ENCODE measurements at regions not wholly inside any gene's neighbourhood (a gene's known extent, or its start where the extent isn't known, plus 50 kb on each side); places are given as distances from the start of the nearest gene placed in this dataset.
A peak's percentile ranks its signal among the peaks of the same experiment; 100 is the strongest.

DNA sequence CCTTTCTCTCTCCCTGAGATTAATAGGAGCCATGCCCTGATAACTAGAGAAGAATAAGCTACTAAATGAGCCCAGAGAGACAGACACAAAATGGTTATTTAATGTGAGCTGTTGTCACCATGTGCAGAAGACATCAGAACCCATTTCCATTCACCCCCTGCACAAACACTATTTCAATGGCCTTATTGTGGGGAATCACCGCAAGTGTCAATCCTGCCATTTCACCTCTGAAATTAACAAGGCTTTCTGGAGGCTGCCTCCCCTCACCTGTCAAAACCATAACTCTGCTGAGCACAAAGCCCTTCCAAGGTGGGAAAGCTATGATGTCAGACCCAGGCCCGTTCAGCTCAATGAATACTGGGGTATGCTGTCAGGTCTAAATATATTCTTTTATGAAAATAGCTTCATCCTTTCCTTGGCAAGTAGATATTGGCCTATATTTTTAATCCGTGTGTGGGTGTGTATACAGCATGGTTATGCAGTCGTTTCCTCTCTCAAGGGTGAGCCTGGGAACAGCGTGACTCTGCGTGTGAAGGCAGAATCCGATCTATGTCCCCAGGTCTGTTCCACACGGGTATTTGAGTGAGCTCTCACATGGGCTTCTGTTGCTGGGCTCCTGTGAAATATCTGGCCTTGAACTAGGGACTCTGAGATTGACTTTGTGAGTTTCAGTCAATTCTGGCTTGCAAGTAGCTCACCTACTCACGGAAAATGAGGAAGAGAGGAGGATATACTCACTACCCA, 266.3 kb downstream of the FBXW7 start:
- Histone ChIP-seq H3K36me3 (replicated peaks) (no peaks in the 10 kb centered on the region), H3K4me3 (ENCODE audit: low read depth, low read length) (no peak overlapping the region), H3K27ac (no peak overlapping the region), H3K27me3 (replicated peaks) (no peaks in the 10 kb centered on the region)
- in situ Hi-C loops (cut with HindIII; ENCODE audit: low pct_ligation_motif_present, low sequenced_read_pairs): no loop called here
- TF ChIP-seq, protein P1, sequence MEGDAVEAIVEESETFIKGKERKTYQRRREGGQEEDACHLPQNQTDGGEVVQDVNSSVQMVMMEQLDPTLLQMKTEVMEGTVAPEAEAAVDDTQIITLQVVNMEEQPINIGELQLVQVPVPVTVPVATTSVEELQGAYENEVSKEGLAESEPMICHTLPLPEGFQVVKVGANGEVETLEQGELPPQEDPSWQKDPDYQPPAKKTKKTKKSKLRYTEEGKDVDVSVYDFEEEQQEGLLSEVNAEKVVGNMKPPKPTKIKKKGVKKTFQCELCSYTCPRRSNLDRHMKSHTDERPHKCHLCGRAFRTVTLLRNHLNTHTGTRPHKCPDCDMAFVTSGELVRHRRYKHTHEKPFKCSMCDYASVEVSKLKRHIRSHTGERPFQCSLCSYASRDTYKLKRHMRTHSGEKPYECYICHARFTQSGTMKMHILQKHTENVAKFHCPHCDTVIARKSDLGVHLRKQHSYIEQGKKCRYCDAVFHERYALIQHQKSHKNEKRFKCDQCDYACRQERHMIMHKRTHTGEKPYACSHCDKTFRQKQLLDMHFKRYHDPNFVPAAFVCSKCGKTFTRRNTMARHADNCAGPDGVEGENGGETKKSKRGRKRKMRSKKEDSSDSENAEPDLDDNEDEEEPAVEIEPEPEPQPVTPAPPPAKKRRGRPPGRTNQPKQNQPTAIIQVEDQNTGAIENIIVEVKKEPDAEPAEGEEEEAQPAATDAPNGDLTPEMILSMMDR (IDR thresholded peaks at IDR 0.05; ENCODE audit: low read depth, low read length, missing control alignments): no peak
- no peak for DNase-seq

DNA sequence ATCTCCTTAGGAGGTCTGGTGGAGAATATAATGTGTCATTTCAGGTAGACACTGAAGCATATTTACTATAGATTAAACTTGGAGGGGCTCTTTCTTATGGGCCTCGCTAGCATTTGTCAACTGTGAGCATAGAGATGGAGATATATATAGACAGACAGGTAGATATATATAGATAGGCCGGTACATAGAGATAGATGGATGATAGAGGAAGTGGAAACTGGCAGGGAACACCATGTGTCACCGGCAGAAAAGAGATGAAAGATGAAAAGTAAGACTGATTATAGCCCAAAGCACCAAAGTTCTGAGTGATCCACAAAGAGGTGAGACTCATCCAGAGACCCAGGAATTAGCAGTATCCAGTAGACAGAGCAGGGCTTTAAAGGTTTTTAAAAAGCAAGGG, 268.1 kb downstream of the FBXW7 start:
- Histone ChIP-seq H3K4me3 (ENCODE audit: low read depth, low read length) (no peak overlapping the region), H3K36me3 (replicated peaks) (no peaks in the 10 kb centered on the region), H3K27me3 (replicated peaks) (no peaks in the 10 kb centered on the region), H3K27ac (no peak overlapping the region)
- TF ChIP-seq, protein P1 (IDR thresholded peaks at IDR 0.05; ENCODE audit: low read depth, low read length, missing control alignments): no peak
- no peak for DNase-seq
- in situ Hi-C loops (cut with HindIII; ENCODE audit: low pct_ligation_motif_present, low sequenced_read_pairs): no loop called here

DNA sequence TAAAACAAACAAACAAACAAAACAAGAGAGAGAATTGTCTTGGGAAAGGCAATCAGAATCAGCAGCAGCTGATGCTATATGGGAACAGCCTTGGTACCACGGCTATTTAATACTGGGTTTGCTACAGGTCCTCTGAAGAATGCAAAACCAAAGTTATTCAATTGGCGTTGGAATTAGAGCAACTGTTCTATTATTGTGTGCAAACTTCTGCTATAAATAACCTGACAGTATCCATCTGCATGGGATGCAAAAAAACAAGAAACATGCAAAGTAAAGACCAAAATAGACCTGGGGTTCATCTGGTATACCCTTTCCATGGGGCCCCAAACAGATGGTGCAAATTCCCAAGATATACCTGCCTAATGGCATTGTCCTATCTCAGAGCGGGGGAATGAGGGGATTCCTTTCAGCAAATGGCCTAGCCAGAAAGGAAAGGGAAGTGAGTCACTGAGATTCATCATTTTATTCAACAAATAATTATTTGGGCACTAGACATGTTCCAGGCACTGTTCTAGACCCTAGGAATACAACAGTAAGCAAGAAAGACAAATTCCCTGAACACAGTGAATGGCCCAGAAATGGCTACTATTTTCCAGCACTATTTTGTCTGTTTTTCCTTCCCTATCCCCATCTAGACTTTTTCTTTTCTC, 268.9 kb downstream of the FBXW7 start:
- Histone ChIP-seq H3K36me3 (replicated peaks) (no peaks in the 10 kb centered on the region), H3K27me3 (replicated peaks) (no peaks in the 10 kb centered on the region), H3K4me3 (ENCODE audit: low read depth, low read length) (no peak overlapping the region), H3K27ac (no peak overlapping the region)
- TF ChIP-seq, protein P1 (IDR thresholded peaks at IDR 0.05; ENCODE audit: low read depth, low read length, missing control alignments): no peak
- in situ Hi-C loops (cut with HindIII; ENCODE audit: low pct_ligation_motif_present, low sequenced_read_pairs): no loop called here
- DNase-seq: no peak

DNA sequence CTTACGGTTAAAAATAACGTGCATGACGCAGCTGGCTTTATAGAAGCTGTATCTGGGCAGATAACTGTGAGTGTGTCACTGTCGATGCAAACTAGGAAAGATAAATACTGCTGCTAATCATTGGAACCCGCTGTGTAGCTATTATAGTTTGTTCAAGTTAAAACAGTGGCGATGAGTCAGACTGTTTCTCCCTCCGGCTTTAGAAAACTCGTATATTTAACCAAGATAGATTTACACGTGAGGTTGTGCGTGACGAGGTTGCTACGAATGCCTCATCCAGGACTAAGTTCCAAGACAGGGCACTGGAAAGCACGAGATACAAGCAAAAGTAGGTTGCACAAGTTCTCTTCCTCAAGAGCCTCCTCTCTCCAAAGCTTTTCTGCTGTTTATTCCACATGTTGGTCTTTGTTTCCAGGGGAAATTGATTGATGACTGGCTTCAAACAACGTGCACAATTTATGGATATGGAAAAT, 270.7 kb downstream of the FBXW7 start:
- peak; percentile 96 for DNase-seq
- Histone ChIP-seq H3K36me3 (replicated peaks) (no peaks in the 10 kb centered on the region), H3K27me3 (replicated peaks) (no peaks in the 10 kb centered on the region), H3K27ac (no peak overlapping the region), H3K4me3 (ENCODE audit: low read depth, low read length) (no peak overlapping the region)
- in situ Hi-C loops (cut with HindIII; ENCODE audit: low pct_ligation_motif_present, low sequenced_read_pairs): no loop called here
- TF ChIP-seq, protein P1 (IDR thresholded peaks at IDR 0.05; ENCODE audit: low read depth, low read length, missing control alignments): no peak

DNA sequence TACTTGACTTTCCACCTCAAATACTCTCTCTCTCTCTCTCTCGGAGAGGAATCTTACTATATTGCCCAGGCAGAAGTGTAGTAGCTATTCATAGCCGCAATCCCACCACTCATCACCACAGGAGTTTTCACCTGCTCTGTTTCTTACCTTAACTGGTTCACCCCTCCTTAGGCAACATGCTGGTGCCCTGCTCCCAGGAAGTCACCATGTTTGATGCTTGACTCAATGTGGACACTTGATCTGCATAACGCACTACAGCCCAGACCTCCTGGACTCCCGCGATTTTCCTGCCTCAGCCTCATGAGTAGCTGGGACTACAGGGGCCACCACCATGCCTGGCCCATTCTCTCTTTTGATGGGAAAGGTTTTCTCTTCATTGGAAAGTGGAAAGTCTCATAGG, 271.8 kb downstream of the FBXW7 start:
- Histone ChIP-seq H3K4me3 (ENCODE audit: low read depth, low read length) (no peak overlapping the region), H3K36me3 (replicated peaks) (no peaks in the 10 kb centered on the region), H3K27ac (no peak overlapping the region), H3K27me3 (replicated peaks) (no peaks in the 10 kb centered on the region)
- in situ Hi-C loops (cut with HindIII; ENCODE audit: low pct_ligation_motif_present, low sequenced_read_pairs): no loop called here
- DNase-seq: no peak
- TF ChIP-seq, protein P1 (IDR thresholded peaks at IDR 0.05; ENCODE audit: low read depth, low read length, missing control alignments): no peak
